ENCODE measurements at regions not wholly inside any gene's neighbourhood (a gene's known extent, or its start where the extent isn't known, plus 50 kb on each side); places are given as distances from the start of the nearest gene placed in this dataset.

DNA sequence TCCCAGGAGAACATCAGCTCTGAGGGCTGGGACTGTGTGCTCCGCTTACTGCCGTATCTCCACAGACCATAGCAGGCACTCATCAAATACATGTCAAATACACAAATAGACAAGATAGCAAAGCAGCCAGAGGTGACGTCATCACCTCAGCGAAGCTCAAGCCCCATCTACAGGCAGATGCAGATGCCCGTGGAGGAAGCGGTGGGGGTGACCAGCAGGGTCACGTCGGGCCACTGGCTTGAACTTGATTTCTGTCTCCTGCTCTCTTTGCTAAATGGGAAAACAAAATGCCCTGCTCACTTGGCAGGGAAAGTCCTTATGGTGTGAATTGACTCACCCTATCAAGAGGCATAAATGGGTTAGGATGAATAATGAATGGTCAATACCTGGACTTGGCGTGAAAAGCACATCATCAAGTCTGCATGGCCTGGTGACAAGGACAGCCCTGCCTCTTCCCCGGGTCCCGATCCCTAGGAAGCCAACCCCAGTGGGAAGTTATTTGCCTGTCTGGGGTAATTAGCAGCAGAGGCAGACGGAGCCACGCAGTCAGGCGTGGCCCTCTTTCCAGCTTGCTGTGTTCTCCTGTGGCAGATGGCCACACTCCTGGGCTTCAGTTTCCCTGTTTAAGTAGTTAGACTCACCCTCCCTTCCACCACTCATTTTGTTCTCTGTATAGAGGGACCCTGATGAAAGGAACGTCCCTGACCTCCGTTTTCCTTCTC, 536.0 kb downstream of the NPHP4 start:
- DNase-seq = no peak

DNA sequence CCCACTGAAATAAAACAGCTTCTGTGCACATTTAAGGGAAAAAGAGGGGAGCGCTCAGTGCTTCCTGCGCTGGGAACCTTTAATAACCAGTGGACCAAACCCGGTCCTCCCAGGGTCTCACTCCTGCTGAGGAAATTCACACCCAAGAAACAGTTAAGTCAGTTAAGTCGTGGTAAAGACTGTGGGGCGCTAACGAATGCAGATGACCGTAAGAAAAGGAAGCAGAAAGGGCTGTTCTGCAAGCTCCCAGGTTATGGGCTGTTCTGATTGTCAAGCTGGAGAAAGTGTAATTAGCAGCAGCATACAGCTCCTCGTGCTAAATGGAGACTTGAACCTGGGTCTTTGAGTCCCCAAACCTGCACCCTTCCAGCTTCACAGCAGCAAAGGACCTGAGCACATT, 536.6 kb downstream of the NPHP4 start:
- no peak for DNase-seq

DNA sequence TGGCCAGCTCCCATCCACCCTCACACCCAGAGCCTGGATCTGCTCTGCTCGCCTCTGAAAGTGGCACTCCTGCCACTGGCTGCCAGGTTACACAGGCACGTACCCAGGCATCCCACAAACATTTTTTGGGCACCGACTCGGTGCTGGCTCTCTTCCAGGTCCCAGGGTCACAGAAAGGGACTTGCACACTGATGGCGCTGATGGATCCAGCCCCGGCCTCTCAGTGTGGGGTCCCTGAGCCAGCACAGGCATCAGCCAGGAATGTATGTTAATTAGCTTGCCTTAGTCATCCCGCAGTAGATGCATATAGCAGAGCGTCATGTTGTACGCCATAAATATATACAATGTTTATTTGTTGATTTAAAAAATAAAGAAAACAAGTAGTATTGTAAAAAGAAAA, 537.2 kb downstream of the NPHP4 start:
- no peak for DNase-seq

GRCh38 chr1:5453347-5453746, 538.9 kb downstream of the NPHP4 start:
- no peak for DNase-seq

DNA sequence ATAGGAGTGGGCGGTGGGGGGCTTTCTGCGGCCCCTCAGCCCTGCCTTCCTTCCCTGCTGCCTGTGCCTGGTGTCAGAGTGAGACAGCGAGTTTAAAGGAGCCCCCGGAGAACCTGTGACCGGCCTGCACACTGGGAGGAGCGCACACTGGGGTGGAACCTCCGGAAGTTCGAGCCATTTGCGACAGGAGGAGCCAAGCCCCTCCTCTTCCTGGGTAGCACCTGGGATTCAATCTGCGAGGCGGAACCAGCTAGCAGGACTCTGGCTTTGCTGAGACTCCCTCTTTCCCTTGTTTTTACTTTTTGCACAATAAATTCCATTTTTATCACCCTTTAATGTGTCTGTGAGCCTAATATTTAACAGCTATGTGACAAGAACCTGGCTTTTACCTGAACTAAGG, 540.6 kb downstream of the NPHP4 start:
- no peak for DNase-seq

DNA sequence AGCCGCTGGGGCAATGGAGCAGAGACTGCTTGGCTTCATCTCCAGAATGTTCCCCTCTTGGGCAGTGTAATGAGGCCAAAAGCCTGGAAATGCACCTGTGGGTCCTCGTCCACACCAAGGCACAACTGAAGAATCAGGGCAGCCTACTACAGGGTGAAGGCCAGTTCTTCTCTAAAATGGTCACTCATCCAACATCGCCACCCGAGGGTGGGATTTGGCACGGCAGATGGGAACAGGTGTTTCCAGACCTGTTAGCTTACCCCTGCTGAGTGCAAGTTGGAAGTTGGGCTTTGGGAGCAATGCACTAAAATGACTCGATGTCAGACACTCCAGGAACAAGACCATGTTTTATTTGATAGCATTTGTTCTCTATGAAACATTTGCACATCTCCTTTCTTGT, 543.7 kb downstream of the NPHP4 start:
- no peak for DNase-seq

GRCh38 chr1:5447503-5447960, 544.7 kb downstream of the NPHP4 start:
- peak; percentile 33 for DNase-seq

DNA sequence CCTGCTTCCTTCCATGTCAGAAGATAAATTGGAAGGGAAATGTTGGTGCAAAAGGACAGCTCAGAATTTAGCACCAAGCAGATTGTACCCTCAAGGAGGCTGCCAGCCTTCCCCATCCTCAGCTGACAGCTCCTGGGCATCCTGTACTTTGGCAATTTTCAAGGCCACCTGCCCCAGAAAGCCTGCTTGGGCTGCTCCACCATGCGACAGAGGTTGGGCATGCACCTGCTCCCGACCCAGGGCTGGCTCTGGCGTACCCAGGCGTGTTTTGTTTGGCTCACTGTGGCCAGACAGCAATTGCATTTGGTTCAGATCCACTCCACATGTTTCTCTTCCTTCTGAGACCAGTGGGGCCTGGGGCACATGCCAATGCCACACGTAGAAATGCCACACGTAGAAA, 547.8 kb downstream of the NPHP4 start:
- DNase-seq = peak; percentile 7

DNA sequence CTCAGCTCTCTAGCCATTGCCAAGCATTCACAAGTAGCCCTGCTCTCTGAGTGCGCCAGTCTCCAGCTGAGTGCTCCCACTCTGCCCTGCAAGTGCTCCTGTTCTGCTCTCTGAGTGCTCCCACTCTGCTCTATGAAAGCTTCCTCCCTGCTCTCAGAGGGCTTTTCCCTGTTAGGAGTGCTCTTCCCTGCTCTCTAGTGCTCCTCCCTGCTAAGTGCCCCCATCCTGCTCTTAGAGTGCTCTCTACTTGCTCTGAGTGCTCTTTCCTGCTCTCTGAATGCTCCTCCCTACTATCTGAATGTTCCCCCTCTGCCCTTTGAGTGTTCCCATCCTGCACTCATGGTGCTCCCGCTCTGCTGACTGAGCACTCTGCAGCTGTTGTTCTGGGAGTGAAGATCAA, 555.4 kb downstream of the NPHP4 start:
- no peak for DNase-seq

DNA sequence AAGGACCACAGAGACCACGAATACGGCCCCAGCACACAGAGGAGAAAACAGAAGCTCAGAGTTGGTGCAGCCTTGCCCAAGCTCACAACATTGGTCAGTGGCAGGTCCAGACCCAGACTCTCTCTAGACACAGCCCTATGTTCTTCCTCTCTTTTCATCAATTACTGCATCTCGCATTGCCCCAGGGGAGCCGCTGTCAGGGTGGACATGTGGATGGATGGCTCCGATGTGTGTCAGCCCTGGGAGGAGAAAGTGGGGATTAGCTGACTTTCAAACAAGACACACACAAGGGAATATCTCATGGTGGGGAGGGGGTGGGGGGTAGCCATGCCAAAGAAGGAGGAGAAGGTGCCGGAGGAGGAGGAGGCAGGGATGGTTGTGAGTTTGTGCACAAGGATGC, 556.8 kb downstream of the NPHP4 start:
- no peak for DNase-seq

DNA sequence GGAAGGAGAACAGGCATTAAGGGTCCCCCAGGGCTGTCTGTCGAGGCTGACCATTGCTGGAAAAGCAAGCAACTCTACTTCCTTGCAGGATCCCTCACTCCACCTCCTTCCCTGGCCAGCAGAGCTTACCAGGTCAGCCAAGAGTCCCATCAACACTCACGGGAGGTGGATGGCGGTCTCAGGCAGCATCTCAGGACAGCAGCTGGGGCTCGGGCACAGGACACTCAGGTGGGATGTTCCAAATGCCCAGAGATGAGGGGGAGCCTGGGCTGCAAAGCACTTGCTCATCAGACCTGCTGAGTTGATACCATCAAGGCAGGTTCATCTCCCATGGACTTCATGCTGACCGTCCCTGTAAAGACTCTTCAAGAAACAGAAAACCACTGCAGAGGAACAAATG, 559.8 kb downstream of the NPHP4 start:
- DNase-seq = no peak

GRCh38 chr1:5430911-5431697, 561.1 kb downstream of the NPHP4 start:
- DNase-seq = no peak

DNA sequence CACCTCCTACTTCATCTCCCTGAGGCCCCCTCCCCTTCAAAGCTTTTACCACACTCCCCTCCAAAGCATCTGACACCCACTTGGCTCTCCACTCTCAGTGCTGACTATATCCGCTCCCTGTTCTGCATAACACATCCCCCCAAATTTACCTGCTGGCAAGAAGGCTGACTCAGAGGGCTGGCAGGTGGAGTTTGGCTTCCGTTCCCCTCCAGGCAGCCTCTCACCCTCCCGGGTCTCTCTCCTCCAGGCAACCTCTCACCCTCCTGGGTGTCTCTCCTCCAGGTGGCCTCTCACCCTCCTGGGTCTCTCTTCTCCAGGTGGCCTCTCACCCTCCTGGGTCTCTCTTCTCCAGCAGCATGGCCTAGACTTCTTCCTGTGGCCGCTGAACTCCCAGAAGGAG, 562.1 kb downstream of the NPHP4 start:
- DNase-seq = no peak

- no peak for DNase-seq
Observed at GRCh38 chr1:5428351-5428750, 563.9 kb downstream of the NPHP4 start.

- no peak for DNase-seq
Observed at GRCh38 chr1:5427026-5427613, 565.1 kb downstream of the NPHP4 start.

- DNase-seq = peak; percentile 64
Observed at GRCh38 chr1:5424802-5425703, 567.2 kb downstream of the NPHP4 start.

- DNase-seq = peak; percentile 83
Observed at GRCh38 chr1:5423109-5423508, 569.1 kb downstream of the NPHP4 start.

GRCh38 chr1:5419501-5419900, 572.7 kb downstream of the NPHP4 start:
- no peak for DNase-seq

GRCh38 chr1:5416518-5416917, 575.7 kb downstream of the NPHP4 start:
- DNase-seq = no peak

DNA sequence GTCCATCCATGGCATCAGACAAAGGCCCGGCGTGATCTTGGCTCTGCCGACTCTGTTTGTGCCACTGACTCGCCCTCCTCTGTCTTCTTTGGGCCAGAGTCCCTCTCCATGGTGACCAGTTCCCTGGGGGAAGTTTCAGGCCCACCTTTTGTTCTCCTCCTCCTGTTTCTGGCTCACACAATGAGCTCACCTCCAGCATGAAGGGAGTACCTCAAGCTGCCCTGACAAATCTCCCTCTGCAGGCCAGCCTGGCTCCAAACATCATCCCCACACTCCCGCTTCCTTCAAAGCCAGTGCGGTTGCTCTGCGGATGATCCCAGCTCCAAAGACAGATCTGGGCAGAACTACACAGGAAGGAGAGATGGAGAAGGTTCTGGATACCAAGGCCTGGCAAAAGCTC, 576.6 kb downstream of the NPHP4 start:
- no peak for DNase-seq

DNA sequence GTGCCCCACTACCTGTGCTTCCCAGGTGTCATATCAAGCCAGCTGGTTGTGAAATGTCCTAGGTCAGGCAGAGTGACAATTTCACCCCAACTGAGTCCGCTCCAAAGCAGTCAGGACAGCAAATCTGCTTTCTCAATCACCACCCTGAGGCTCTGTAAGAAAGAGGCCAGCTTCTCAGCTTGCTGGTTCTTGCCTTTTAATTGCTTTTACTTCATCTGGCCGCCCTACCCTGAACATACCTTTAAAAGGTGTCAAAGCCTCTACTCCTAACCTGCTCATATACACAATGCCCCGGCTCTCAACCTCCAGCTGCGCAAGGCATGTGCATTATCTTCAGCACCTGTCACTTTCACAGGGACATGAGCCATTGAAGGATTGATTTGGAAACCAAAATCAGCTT, 581.6 kb downstream of the NPHP4 start:
- DNase-seq = peak; percentile 73

DNA sequence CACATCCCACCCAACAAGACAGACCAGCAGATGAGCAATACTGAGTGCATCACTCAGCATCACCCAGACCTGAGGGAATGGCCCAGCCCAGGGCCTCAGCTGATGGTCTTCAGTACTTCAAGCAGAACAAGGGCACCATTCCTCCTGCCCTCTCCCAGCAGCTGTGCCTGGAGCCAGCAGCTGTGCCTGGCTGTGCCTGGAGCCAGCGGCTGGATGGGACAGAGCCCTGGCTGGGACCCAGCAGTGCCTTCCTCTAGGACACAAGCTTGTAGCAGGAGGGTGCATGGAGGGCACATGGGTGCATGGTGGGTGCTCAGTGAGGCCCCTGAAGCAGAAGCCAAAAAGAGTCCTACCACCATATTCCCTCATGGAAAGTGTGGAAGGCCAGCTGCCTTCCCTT, 583.8 kb downstream of the NPHP4 start:
- DNase-seq = no peak

DNA sequence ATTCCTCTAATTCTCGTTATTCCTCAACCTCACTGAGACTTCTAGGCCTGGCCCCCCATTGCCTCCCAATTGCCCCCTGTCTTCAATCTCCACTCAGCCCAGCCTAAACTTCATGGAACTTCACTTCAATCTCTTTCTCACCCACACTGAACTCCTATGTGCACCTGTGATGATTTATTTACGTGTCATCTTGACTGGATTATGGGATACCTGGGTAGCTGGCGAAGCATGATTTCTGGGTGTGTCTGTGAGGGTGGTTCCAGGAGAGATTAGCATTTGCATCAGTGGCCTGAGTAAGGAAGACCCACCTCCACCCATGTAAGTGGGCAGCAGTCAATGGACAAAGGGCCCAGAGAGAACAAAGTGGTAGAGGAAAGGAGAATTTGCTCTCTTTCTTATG, 587.0 kb downstream of the NPHP4 start:
- no peak for DNase-seq

Data from NCI-H1105 treated with DMSO at 0.1 percent for 48 hours (cell line).